ENCODE measurements at regions not wholly inside any gene's neighbourhood (a gene's known extent, or its start where the extent isn't known, plus 50 kb on each side); places are given as distances from the start of the nearest gene placed in this dataset.

- no peak for DNase-seq (ENCODE audit: low spot score)
- TF ChIP-seq, protein P1, sequence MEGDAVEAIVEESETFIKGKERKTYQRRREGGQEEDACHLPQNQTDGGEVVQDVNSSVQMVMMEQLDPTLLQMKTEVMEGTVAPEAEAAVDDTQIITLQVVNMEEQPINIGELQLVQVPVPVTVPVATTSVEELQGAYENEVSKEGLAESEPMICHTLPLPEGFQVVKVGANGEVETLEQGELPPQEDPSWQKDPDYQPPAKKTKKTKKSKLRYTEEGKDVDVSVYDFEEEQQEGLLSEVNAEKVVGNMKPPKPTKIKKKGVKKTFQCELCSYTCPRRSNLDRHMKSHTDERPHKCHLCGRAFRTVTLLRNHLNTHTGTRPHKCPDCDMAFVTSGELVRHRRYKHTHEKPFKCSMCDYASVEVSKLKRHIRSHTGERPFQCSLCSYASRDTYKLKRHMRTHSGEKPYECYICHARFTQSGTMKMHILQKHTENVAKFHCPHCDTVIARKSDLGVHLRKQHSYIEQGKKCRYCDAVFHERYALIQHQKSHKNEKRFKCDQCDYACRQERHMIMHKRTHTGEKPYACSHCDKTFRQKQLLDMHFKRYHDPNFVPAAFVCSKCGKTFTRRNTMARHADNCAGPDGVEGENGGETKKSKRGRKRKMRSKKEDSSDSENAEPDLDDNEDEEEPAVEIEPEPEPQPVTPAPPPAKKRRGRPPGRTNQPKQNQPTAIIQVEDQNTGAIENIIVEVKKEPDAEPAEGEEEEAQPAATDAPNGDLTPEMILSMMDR (IDR thresholded peaks at IDR 0.05; ENCODE audit: extremely low read depth, insufficient read depth, missing control alignments) = no peak
- in situ Hi-C loops (cut with MboI; ENCODE audit: low pct_unique_long_range_greater_than_20kb, low sequenced_read_pairs, unreplicated experiment) = no loop called here
Measured at GRCh38 chr16:85174871-85175723, 62.8 kb upstream of the CIBAR2 start.

GRCh38 chr16:85175724-85176233 is 63.5 kb upstream of the CIBAR2 start:
- in situ Hi-C loops (cut with MboI; ENCODE audit: low pct_unique_long_range_greater_than_20kb, low sequenced_read_pairs, unreplicated experiment) = no loop called here
- TF ChIP-seq, protein P1 (IDR thresholded peaks at IDR 0.05; ENCODE audit: extremely low read depth, insufficient read depth, missing control alignments) = no peak
- no peak for DNase-seq (ENCODE audit: low spot score)

GRCh38 chr16:85176541-85177447 is 64.5 kb upstream of the CIBAR2 start:
- TF ChIP-seq, protein P1 (IDR thresholded peaks at IDR 0.05; ENCODE audit: extremely low read depth, insufficient read depth, missing control alignments) = no peak
- no peak for DNase-seq (ENCODE audit: low spot score)
- in situ Hi-C loops (cut with MboI; ENCODE audit: low pct_unique_long_range_greater_than_20kb, low sequenced_read_pairs, unreplicated experiment) = no loop called here

- no peak for DNase-seq (ENCODE audit: low spot score)
- in situ Hi-C loops (cut with MboI; ENCODE audit: low pct_unique_long_range_greater_than_20kb, low sequenced_read_pairs, unreplicated experiment) = no loop called here
- TF ChIP-seq, protein P1 (IDR thresholded peaks at IDR 0.05; ENCODE audit: extremely low read depth, insufficient read depth, missing control alignments) = no peak
Measured at GRCh38 chr16:85177448-85177846, 65.2 kb upstream of the CIBAR2 start.

DNA sequence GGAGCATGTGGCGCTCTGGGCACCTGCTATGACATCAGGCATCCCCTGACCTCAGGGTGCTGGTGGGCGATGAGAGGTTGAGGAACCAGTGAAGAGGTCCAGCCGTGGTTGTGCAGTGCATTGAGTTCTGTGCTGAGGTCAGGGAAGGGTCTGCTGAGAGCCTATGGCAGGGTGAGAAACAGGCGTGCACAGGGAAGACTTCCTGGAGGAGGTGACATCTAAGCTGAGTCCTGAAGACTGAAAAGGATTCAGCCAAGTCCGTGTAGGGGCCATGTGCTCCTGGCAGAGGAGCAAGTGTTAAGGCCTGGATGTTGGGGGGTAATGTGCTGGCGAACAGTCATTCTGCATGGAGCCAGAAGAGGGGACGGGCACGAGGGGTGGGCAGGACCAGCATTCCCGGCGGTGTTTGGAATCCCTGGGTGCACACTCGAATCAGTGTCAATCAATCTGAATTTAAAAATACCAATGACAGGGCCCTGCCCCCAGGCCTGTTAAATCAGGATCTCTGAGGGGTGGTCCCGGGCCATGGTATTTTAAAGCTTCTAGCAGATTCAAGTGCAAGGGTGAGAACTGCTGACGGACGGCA is 65.8 kb upstream of the CIBAR2 start:
- no peak for DNase-seq (ENCODE audit: low spot score)
- TF ChIP-seq, protein P1 (IDR thresholded peaks at IDR 0.05; ENCODE audit: extremely low read depth, insufficient read depth, missing control alignments) = no peak
- in situ Hi-C loops (cut with MboI; ENCODE audit: low pct_unique_long_range_greater_than_20kb, low sequenced_read_pairs, unreplicated experiment) = no loop called here

GRCh38 chr16:85178596-85178995 is 66.3 kb upstream of the CIBAR2 start:
- in situ Hi-C loops (cut with MboI; ENCODE audit: low pct_unique_long_range_greater_than_20kb, low sequenced_read_pairs, unreplicated experiment) = no loop called here
- TF ChIP-seq, protein P1 (IDR thresholded peaks at IDR 0.05; ENCODE audit: extremely low read depth, insufficient read depth, missing control alignments) = no peak

More at GRCh38 chr16:85178596-85178995, 66.3 kb upstream of the CIBAR2 start:
- no peak for DNase-seq (ENCODE audit: low spot score)
